T-cell (primary cell): ENCODE measurements at regions not wholly inside any gene's neighbourhood (a gene's known extent, or its start where the extent isn't known, plus 50 kb on each side); places are given as distances from the start of the nearest gene placed in this dataset.

Experiments used
- ATAC-seq, 4 experiments: fragments of 200-7000 bp in 3 of 4; fragments of 150-1000 bp in 1 of 4; cut with Tn5 transposase; replicated peaks in 1 of 4; 1 replicate in 3 of 4; 2 replicates in 1 of 4; pipeline ENCODE4 v1.10.0; 2021; ENCODE audit warnings: moderate library complexity in 3 of 4, mild to moderate bottlenecking in 2 of 4, moderate number of reproducible peaks in 1 of 4
- CTCF ChIA-PET, 2 donors: fragments of 300-600 bp; sonication (Branson Sonifier 250); formaldehyde crosslinking; loops; one replicate each; lab custom pipeline; 2022; ENCODE audit warnings: antibody characterized with exemption in 2 of 2; lab: Charles Lee
- POLR2A ChIA-PET, 2 donors: fragments of 300-600 bp; sonication (Branson Sonifier 250); formaldehyde crosslinking; loops; one replicate each; lab custom pipeline; 2022; ENCODE audit warnings: antibody characterized with exemption in 2 of 2; lab: Charles Lee
- DNase-seq, 35 experiments: peaks; one replicate each; pipeline versions ENCODE4 v3.0.0 to v3.0.0-alpha.2; 2013 to 2023
- H3K27ac ChIP-seq: one replicate; pipeline ENCODE4 v1.5.1; 2013; ENCODE audit warnings: low read length
- H3K27me3 ChIP-seq, 2 experiments: replicated peaks in 1 of 2; 1 replicate in 1 of 2; 2 replicates in 1 of 2; pipeline versions ENCODE4 v1.6.1 to v1.7.0; 2013; ENCODE audit warnings: low read length in 1 of 2, mixed read lengths in 1 of 2; ENCODE audit not compliant: control insufficient read depth in 2 of 2, insufficient read depth in 2 of 2; ENCODE audit errors: extremely low read depth in 1 of 2
- H3K36me3 ChIP-seq, 2 donors: 1 replicate in 1 of 2; 2 replicates in 1 of 2; pipeline versions ENCODE4 v1.6.1 to v1.7.0; 2013; ENCODE audit warnings: low read length in 1 of 2; ENCODE audit not compliant: control insufficient read depth in 2 of 2, insufficient read depth in 1 of 2; ENCODE audit errors: extremely low read depth in 1 of 2
- H3K4me1 ChIP-seq, 2 experiments: 1 replicate in 1 of 2; 2 replicates in 1 of 2; pipeline versions ENCODE4 v1.6.1 to v1.7.0; 2013; ENCODE audit warnings: low read length in 2 of 2, mixed read lengths in 1 of 2; ENCODE audit not compliant: insufficient read depth in 2 of 2, control insufficient read depth in 1 of 2; ENCODE audit errors: extremely low read depth in 1 of 2
- H3K4me3 ChIP-seq, 2 donors: 1 replicate in 1 of 2; 2 replicates in 1 of 2; pipeline versions ENCODE4 v1.5.1 to v1.7.0; 2013; ENCODE audit warnings: mild to moderate bottlenecking in 2 of 2, low read length in 1 of 2, moderate library complexity in 1 of 2; ENCODE audit not compliant: control insufficient read depth in 1 of 2; ENCODE audit errors: extremely low read depth in 1 of 2
- H3K9me3 ChIP-seq: 2 replicates; pipeline ENCODE4 v1.7.0; 2013
- H3K27ac Mint-ChIP-seq, 2 donors: one replicate each; pipeline ENCODE4 v1.8.0; 2020 to 2021; ENCODE audit warnings: mild to moderate bottlenecking in 2 of 2, mixed read lengths in 2 of 2
- H3K27me3 Mint-ChIP-seq, 2 donors: one replicate each; pipeline ENCODE4 v1.8.0; 2021 to 2022; ENCODE audit warnings: mixed read lengths in 2 of 2
- H3K36me3 Mint-ChIP-seq: one replicate; pipeline ENCODE4 v1.8.0; 2021; ENCODE audit warnings: mixed read lengths
- H3K4me1 Mint-ChIP-seq, 3 donors: one replicate each; pipeline ENCODE4 v1.8.0; 2020 to 2022; ENCODE audit warnings: mixed read lengths in 3 of 3, mild to moderate bottlenecking in 1 of 3
- H3K4me3 Mint-ChIP-seq, 3 donors: one replicate each; pipeline ENCODE4 v1.8.0; 2020 to 2022; ENCODE audit warnings: mild to moderate bottlenecking in 3 of 3, mixed read lengths in 3 of 3, moderate library complexity in 3 of 3
- H3K9me3 Mint-ChIP-seq, 3 donors: one replicate each; pipeline ENCODE4 v1.8.0; 2020 to 2022; ENCODE audit warnings: mixed read lengths in 3 of 3
- WGBS: methylation state at CpG from one replicate; pipeline ENCODE4 v1.1.5; 2013; ENCODE audit warnings: missing lambda C conversion rate; ENCODE audit not compliant: insufficient coverage; 5-methylcytosine and 5-hydroxymethylcytosine counted together

GRCh38 chr7:137096607-137097006 is 228.2 kb downstream of the CHRM2 start:
- H3K4me1 Mint-ChIP-seq: no peaks in the 10 kb centered on the region
- H3K27me3 Mint-ChIP-seq: no peaks in the 10 kb centered on the region
- no peak overlapping the region for H3K4me3 ChIP-seq
- DNase-seq (no peak), ATAC-seq (no peak)
- no peak overlapping the region for H3K4me3 Mint-ChIP-seq
- no peaks in the 10 kb centered on the region for H3K4me1 ChIP-seq
- H3K9me3 Mint-ChIP-seq: peaks cover 22 to 29% (median 24%) of the 10 kb centered on the region in 3 donors
- CTCF ChIA-PET: no interaction called here
- no peak overlapping the region for H3K27ac Mint-ChIP-seq
- H3K27ac ChIP-seq: no peak overlapping the region
- POLR2A ChIA-PET: no interaction called here
- H3K27me3 ChIP-seq: no peaks in the 10 kb centered on the region
- H3K9me3 ChIP-seq: no peaks in the 10 kb centered on the region
- 100% methylated on average over 1 of the region's 2 CpGs for WGBS
- H3K36me3 Mint-ChIP-seq: no peaks in the 10 kb centered on the region
- no peaks in the 10 kb centered on the region for H3K36me3 ChIP-seq

- WGBS: 58% methylated on average over 3 of the region's 3 CpGs
- H3K27ac Mint-ChIP-seq: no peak overlapping the region
- no peaks in the 10 kb centered on the region for H3K36me3 Mint-ChIP-seq
- Histone ChIP-seq H3K4me1 (no peaks in the 10 kb centered on the region), H3K27ac (no peak overlapping the region), H3K4me3 (no peak overlapping the region), H3K36me3 (no peaks in the 10 kb centered on the region), H3K27me3 (no peaks in the 10 kb centered on the region), H3K9me3 (no peaks in the 10 kb centered on the region)
- H3K4me1 Mint-ChIP-seq: no peaks in the 10 kb centered on the region
- H3K9me3 Mint-ChIP-seq: peaks cover 17 to 29% (median 22%) of the 10 kb centered on the region in 3 donors
- ATAC-seq (no peak), DNase-seq (no peak)
- CTCF ChIA-PET: interaction anchor here in 1 of 2 donors (0.6 kb wide), 1 partner anchor 10 kb away, joined by 3 read pairs; no protein-coding TSS in a partner anchor
- POLR2A ChIA-PET: no interaction called here
- no peak overlapping the region for H3K4me3 Mint-ChIP-seq
- no peaks in the 10 kb centered on the region for H3K27me3 Mint-ChIP-seq
Measured at GRCh38 chr7:137093198-137093597, 224.7 kb downstream of the CHRM2 start.

DNA sequence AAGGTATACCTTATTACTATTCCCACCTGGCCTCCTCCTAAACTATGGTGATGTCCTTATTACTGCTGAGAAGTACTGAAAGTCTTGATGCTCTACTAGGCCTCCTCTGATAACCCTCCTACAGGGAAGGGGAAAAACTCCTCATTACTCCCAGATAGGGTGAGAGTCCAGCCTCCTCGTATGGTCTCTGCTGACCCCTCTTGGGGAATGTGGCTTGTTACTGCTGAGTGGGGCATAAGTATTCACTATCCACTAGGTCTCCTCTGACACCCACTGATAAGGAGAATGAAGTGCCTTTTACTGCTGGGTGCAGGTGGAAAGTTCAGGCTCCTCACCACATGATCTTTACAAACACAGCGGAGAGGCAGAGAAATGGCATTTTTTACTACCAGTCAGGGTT is 222.9 kb downstream of the CHRM2 start:
- H3K27ac Mint-ChIP-seq: no peak overlapping the region
- peaks cover 11 to 22% (median 22%) of the 10 kb centered on the region in 3 donors for H3K9me3 Mint-ChIP-seq
- H3K4me1 ChIP-seq: no peaks in the 10 kb centered on the region
- H3K9me3 ChIP-seq: no peaks in the 10 kb centered on the region
- no peaks in the 10 kb centered on the region for H3K36me3 Mint-ChIP-seq
- POLR2A ChIA-PET: no interaction called here
- H3K27me3 Mint-ChIP-seq: no peaks in the 10 kb centered on the region
- H3K27me3 ChIP-seq: no peaks in the 10 kb centered on the region
- no peak overlapping the region for H3K4me3 ChIP-seq
- DNase-seq: no peak
- no peak overlapping the region for H3K4me3 Mint-ChIP-seq
- CTCF ChIA-PET: no interaction called here
- H3K27ac ChIP-seq: no peak overlapping the region
- no peak for ATAC-seq
- H3K4me1 Mint-ChIP-seq: no peaks in the 10 kb centered on the region
- H3K36me3 ChIP-seq: no peaks in the 10 kb centered on the region
- WGBS: no CpG with 5 or more reads among the region's 2 CpGs

- Histone ChIP-seq H3K4me1 (no peaks in the 10 kb centered on the region), H3K27ac (no peak overlapping the region), H3K4me3 (no peak overlapping the region), H3K27me3 (no peaks in the 10 kb centered on the region), H3K36me3 (no peaks in the 10 kb centered on the region), H3K9me3 (no peaks in the 10 kb centered on the region)
- H3K36me3 Mint-ChIP-seq: no peaks in the 10 kb centered on the region
- ATAC-seq: no peak
- no peak overlapping the region for H3K27ac Mint-ChIP-seq
- WGBS: no CpG with 5 or more reads among the region's 3 CpGs
- DNase-seq: no peak
- ChIA-PET CTCF (no interaction called here), POLR2A (no interaction called here)
- peaks cover 3 to 10% (median 4%) of the 10 kb centered on the region in 3 donors for H3K9me3 Mint-ChIP-seq
- H3K27me3 Mint-ChIP-seq: no peaks in the 10 kb centered on the region
- no peak overlapping the region for H3K4me3 Mint-ChIP-seq
- H3K4me1 Mint-ChIP-seq: no peaks in the 10 kb centered on the region
Measured at GRCh38 chr7:137086896-137087295, 218.4 kb downstream of the CHRM2 start.

DNA sequence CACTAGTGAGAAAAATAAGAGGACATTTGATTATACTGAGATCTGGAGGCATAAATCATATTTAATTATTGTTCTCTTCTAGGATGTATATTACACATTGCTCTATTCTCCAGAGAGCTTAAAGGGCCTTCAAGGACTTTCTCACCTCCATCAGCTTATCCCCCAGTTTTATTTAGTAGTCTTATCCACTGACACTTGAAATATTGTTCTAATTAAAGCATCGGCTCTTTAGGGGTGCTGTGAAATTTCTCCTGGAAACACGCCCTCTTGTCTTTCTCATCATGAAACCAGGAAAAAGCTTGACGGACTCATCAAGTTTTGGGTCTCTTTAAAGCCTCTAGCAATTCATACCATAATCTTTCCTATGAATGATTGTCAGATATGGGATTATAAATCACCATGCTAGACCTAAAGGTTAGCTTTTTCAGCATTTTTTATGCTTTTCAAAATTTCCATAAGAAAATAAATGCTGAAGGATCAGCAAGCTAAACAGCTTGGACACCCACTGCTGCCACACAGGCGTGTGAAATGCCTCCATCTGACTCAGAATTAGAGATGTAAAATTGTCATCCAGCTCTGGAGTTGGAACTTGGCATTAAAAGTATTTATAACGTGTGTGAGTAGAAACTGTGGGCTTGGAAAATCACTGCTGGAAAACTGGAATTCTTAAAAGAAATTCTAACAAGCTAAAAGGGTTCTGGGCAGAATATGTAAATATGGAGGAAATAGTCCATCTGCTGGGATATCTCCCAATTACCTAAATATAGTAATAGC is 216.3 kb downstream of the CHRM2 start:
- H3K27me3 ChIP-seq: no peaks in the 10 kb centered on the region
- POLR2A ChIA-PET: no interaction called here
- WGBS: no CpG with 5 or more reads among the region's 5 CpGs
- H3K4me1 Mint-ChIP-seq: no peaks in the 10 kb centered on the region
- H3K36me3 ChIP-seq: no peaks in the 10 kb centered on the region
- CTCF ChIA-PET: no interaction called here
- no peak overlapping the region for H3K4me3 ChIP-seq
- no peaks in the 10 kb centered on the region for H3K9me3 ChIP-seq
- H3K27ac ChIP-seq: no peak overlapping the region
- H3K4me3 Mint-ChIP-seq: no peak overlapping the region
- H3K9me3 Mint-ChIP-seq: peaks cover 3 to 10% (median 4%) of the 10 kb centered on the region in 3 donors
- H3K36me3 Mint-ChIP-seq: no peaks in the 10 kb centered on the region
- H3K4me1 ChIP-seq: no peaks in the 10 kb centered on the region
- ATAC-seq (no peak), DNase-seq (no peak)
- H3K27ac Mint-ChIP-seq: no peak overlapping the region
- no peaks in the 10 kb centered on the region for H3K27me3 Mint-ChIP-seq

DNA sequence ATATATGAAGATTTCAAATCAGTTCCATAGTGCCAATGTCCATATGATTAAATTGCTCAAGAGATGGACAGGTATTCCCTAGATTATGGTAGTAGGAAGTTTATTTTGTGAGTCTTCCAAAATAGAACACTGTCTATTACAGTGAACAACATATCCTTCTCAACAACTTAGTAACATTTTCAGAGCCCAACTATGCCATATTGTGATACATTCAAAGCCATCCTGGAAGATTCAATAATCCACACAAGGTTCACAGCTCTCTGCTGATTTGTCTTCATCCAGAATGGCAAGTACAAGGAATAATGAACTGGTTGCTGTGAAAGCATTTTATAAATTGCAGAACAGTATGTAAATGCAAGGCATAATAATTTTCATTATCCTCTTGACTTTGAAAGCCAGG is 213.9 kb downstream of the CHRM2 start:
- no peaks in the 10 kb centered on the region for H3K9me3 ChIP-seq
- H3K4me1 Mint-ChIP-seq: no peaks in the 10 kb centered on the region
- ATAC-seq (no peak), DNase-seq (no peak)
- no peaks in the 10 kb centered on the region for H3K27me3 ChIP-seq
- H3K27ac ChIP-seq: no peak overlapping the region
- H3K9me3 Mint-ChIP-seq: peaks cover 6 to 19% (median 8%) of the 10 kb centered on the region in 3 donors
- ChIA-PET POLR2A (no interaction called here), CTCF (no interaction called here)
- no peak overlapping the region for H3K4me3 ChIP-seq
- no peak overlapping the region for H3K4me3 Mint-ChIP-seq
- no peaks in the 10 kb centered on the region for H3K36me3 Mint-ChIP-seq
- no peaks in the 10 kb centered on the region for H3K36me3 ChIP-seq
- H3K27ac Mint-ChIP-seq: no peak overlapping the region
- H3K4me1 ChIP-seq: no peaks in the 10 kb centered on the region
- no peaks in the 10 kb centered on the region for H3K27me3 Mint-ChIP-seq
